A673 (cell line): ENCODE measurements at regions not wholly inside any gene's neighbourhood (a gene's known extent, or its start where the extent isn't known, plus 50 kb on each side); places are given as distances from the start of the nearest gene placed in this dataset.

Source experiments
- BruUV-seq: library from RNA; stranded (reverse); fragments of 400-500 nt; replicated peaks from 2 replicates; lab custom pipeline; 2021; lab: Mats Ljungman, UMichigan
- CTCF ChIA-PET: fragments of 300-600 bp; sonication (Branson Sonifier 250); formaldehyde crosslinking; loops from one replicate; lab custom pipeline; 2022; ENCODE audit warnings: antibody characterized with exemption; lab: Charles Lee
- POLR2A ChIA-PET: fragments of 300-600 bp; sonication (Branson Sonifier 250); formaldehyde crosslinking; loops from one replicate; lab custom pipeline; 2022; ENCODE audit warnings: antibody characterized with exemption; ENCODE audit not compliant: low non-redundant PET; lab: Charles Lee
- DNase-seq: peaks from one replicate; pipeline ENCODE4 v3.0.0-alpha.2; 2015; ENCODE audit warnings: low spot score
- H3K27ac ChIP-seq: fragments of 200-600 bp; sonication (generic); 2 replicates; pipeline ENCODE4 v1.5.1; 2016; ENCODE audit warnings: mixed run types, low read depth, mild to moderate bottlenecking, mixed read lengths, antibody characterized with exemption, low read length; ENCODE audit not compliant: poor library complexity, severe bottlenecking
- H3K27me3 ChIP-seq: fragments of 200-600 bp; sonication (generic); replicated peaks from 2 replicates; pipeline ENCODE4 v1.6.1; 2017; ENCODE audit warnings: mixed run types, low read depth, mild to moderate bottlenecking, mixed read lengths, antibody characterized with exemption, low read length; ENCODE audit not compliant: insufficient read depth, poor library complexity
- H3K36me3 ChIP-seq: fragments of 200-600 bp; sonication (generic); 2 replicates; pipeline ENCODE4 v1.6.1; 2016; ENCODE audit warnings: mixed run types, mild to moderate bottlenecking, mixed read lengths, antibody characterized with exemption, low read length; ENCODE audit not compliant: insufficient read depth, poor library complexity, severe bottlenecking
- H3K4me1 ChIP-seq: fragments of 200-600 bp; sonication (generic); 2 replicates; pipeline ENCODE4 v1.6.1; 2017; ENCODE audit warnings: mixed run types, mild to moderate bottlenecking, mixed read lengths, antibody characterized with exemption, low read length; ENCODE audit not compliant: insufficient read depth, poor library complexity, severe bottlenecking
- H3K4me3 ChIP-seq: fragments of 200-600 bp; sonication (generic); 2 replicates; pipeline ENCODE4 v1.5.1; 2016; ENCODE audit warnings: low read depth, mixed run types, mild to moderate bottlenecking, mixed read lengths, low read length; ENCODE audit not compliant: poor library complexity, severe bottlenecking
- H3K9me3 ChIP-seq: fragments of 200-600 bp; sonication (generic); 2 replicates; pipeline ENCODE4 v1.6.1; 2016; ENCODE audit warnings: mixed run types, low read depth, mild to moderate bottlenecking, mixed read lengths, antibody characterized with exemption, low read length; ENCODE audit not compliant: poor library complexity, severe bottlenecking
- EZH2 ChIP-seq: fragments of 200-600 bp; sonication (generic); IDR thresholded peaks from 2 replicates; pipeline ENCODE4 v1.6.1; 2017; ENCODE audit warnings: borderline replicate concordance, low read depth, mild to moderate bottlenecking, mixed read lengths, antibody characterized with exemption, low read length; ENCODE audit not compliant: poor library complexity, severe bottlenecking
- intact Hi-C: fragments of 100-400 bp; cut with micrococcal nuclease; formaldehyde crosslinking; loops from one replicate; pipeline ENCODE4 v1.10.0; 2022; ENCODE audit not compliant: unreplicated experiment
- TF ChIP-seq, protein P1 (sequence below): fragments of 300-800, 200-600 bp; sonication (generic); conservative IDR thresholded peaks from 2 replicates; pipeline ENCODE4 v1.5.1; 2017; ENCODE audit warnings: low read depth, mild to moderate bottlenecking, antibody characterized with exemption, low read length, moderate library complexity, mixed read lengths

- intact Hi-C loops, result no loop called here
- POLR2A ChIA-PET, result no interaction called here
- DNase-seq, result no peak
- H3K9me3 ChIP-seq, result no peaks in the 10 kb centered on the region
- no peak for TF ChIP-seq EZH2
- TF ChIP-seq, protein P1, sequence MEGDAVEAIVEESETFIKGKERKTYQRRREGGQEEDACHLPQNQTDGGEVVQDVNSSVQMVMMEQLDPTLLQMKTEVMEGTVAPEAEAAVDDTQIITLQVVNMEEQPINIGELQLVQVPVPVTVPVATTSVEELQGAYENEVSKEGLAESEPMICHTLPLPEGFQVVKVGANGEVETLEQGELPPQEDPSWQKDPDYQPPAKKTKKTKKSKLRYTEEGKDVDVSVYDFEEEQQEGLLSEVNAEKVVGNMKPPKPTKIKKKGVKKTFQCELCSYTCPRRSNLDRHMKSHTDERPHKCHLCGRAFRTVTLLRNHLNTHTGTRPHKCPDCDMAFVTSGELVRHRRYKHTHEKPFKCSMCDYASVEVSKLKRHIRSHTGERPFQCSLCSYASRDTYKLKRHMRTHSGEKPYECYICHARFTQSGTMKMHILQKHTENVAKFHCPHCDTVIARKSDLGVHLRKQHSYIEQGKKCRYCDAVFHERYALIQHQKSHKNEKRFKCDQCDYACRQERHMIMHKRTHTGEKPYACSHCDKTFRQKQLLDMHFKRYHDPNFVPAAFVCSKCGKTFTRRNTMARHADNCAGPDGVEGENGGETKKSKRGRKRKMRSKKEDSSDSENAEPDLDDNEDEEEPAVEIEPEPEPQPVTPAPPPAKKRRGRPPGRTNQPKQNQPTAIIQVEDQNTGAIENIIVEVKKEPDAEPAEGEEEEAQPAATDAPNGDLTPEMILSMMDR, result no peak
- no peaks in the 10 kb centered on the region for H3K4me1 ChIP-seq
- no peak overlapping the region for H3K27ac ChIP-seq
- no peaks in the 10 kb centered on the region for H3K36me3 ChIP-seq
- no TSS peak for BruUV-seq
- no peak overlapping the region for H3K4me3 ChIP-seq
- CTCF ChIA-PET, result no interaction called here
- H3K27me3 ChIP-seq, result peaks cover 15% of the 10 kb centered on the region
Measured at GRCh38 chr5:174412374-174412773, 312.0 kb upstream of the MSX2 start.

DNA sequence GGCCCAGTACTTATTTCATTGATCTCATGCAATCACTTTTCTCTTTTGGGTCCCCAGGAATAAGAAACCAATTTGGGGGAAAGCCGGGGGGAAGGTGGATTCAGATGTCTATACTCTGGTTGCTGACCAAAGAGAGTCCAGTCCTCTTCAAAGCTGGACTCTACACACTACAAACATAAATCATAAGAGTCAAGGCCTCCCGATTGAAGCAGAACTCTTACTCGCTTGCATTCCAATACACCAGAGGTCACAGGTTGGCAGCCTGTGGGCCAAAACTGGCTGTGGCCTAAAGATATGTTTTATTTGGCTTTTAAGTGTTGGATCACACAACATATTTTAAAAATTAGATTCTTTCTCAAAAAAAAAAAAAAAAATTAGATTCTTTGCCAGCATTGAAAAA, 311.4 kb upstream of the MSX2 start:
- TF ChIP-seq, protein P1, result no peak
- no peak for TF ChIP-seq EZH2
- H3K4me1 ChIP-seq, result no peaks in the 10 kb centered on the region

DNA sequence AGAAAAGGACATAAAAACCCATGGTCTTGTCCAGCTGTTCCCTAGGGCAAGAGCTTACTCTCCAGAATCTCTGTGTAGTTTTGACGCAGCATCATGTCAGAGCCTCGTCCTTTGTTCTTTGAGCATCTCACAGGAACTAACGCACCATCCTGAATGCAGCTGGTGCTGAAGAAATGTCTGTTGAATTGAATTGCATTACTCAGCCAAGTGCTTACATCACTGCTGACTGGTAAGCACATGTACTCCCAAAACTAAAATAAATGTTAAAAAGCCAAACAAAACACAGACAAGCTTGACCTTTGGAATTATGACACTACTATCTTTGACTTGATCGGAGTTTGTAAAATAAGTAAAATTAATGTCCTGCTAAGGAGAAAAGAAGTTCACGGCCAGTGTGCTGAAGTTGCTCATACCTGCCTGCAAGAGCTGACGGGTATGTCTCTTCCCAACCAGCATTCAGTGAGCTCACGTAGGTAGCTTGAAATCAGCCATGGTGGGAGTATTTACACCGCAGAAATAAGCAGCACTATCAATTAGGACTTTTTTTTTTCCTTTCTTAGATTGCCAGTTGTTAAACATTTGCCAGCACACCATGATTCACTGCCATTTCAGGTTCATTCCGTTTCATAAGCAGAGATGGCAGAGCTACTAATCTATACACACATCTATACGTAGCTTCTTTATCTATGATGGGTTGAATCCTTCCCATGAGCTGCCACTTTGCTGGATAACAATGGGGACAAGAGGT, 310.6 kb upstream of the MSX2 start:
- no peak for TF ChIP-seq EZH2
- TF ChIP-seq, protein P1, result no peak
- intact Hi-C loops, result no loop called here
- Histone ChIP-seq H3K4me3 (no peak overlapping the region), H3K27ac (no peak overlapping the region), H3K9me3 (no peaks in the 10 kb centered on the region), H3K27me3 (peaks cover 7% of the 10 kb centered on the region), H3K4me1 (no peaks in the 10 kb centered on the region), H3K36me3 (no peaks in the 10 kb centered on the region)
- BruUV-seq, result no TSS peak
- CTCF ChIA-PET, result no interaction called here
- POLR2A ChIA-PET, result no interaction called here
- no peak for DNase-seq

More for the DNA sequence above, 311.4 kb upstream of the MSX2 start:
- ChIA-PET POLR2A (no interaction called here), CTCF (no interaction called here)
- H3K27ac ChIP-seq, result no peak overlapping the region
- intact Hi-C loops, result no loop called here
- H3K36me3 ChIP-seq, result no peaks in the 10 kb centered on the region
- no peak for DNase-seq
- H3K4me3 ChIP-seq, result no peak overlapping the region
- BruUV-seq, result no TSS peak
- H3K27me3 ChIP-seq, result peaks cover 9% of the 10 kb centered on the region
- H3K9me3 ChIP-seq, result no peaks in the 10 kb centered on the region
